WERI-Rb-1 (cell line): ENCODE measurements at regions not wholly inside any gene's neighbourhood (a gene's known extent, or its start where the extent isn't known, plus 50 kb on each side); places are given as distances from the start of the nearest gene placed in this dataset.

Experiments
- DNase-seq: peaks from one replicate; pipeline ENCODE4 v3.0.0-alpha.2; 2020
- H3K27ac ChIP-seq: fragments of 250-450 bp; sonication (Bioruptor Pico); 2 replicates; pipeline ENCODE4 v1.5.1; 2020; ENCODE audit warnings: mild to moderate bottlenecking, moderate library complexity
- H3K27me3 ChIP-seq: fragments of 250-450 bp; sonication (Bioruptor Pico); 2 replicates; pipeline ENCODE4 v1.5.1; 2021; ENCODE audit warnings: mild to moderate bottlenecking, low read depth, moderate library complexity; ENCODE audit not compliant: insufficient read depth, severe bottlenecking
- H3K36me3 ChIP-seq: fragments of 250-450 bp; sonication (Bioruptor Pico); 2 replicates; pipeline ENCODE4 v1.5.1; 2020; ENCODE audit warnings: mild to moderate bottlenecking, moderate library complexity
- H3K4me3 ChIP-seq: 2 replicates; pipeline ENCODE4 v1.5.1; 2011; ENCODE audit warnings: low read depth, mild to moderate bottlenecking, control low read depth, low read length
- H3K9me3 ChIP-seq: fragments of 250-450 bp; sonication (Bioruptor Pico); 2 replicates; pipeline ENCODE4 v1.5.1; 2021; ENCODE audit warnings: mild to moderate bottlenecking, moderate library complexity; ENCODE audit not compliant: severe bottlenecking
- CTCF ChIP-seq: IDR thresholded peaks from 2 replicates; pipeline ENCODE4 v1.5.1; 2011; ENCODE audit warnings: low read depth, mild to moderate bottlenecking, control low read depth, inconsistent platforms, low read length

DNA sequence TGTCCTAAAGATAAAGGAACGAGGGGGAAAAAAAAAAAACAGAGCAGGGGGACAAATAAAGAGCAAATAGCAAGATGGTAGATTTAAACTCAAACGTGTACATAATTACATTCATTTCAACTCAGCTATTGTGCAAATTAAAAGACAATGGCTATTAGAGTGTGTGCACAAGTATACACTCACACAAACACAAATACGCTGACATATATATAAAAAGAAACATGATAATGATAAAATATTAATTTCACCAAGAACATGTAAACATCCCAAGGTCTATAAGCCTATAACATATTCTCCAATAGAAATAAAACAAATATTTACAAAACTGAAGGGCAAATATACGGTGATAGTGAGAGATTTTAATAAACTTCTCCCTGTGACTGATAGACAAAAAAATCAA is 1354.9 kb upstream of the GJE1 start:
- no peak for DNase-seq
- no peak overlapping the region for H3K4me3 ChIP-seq
- no peaks in the 10 kb centered on the region for H3K27me3 ChIP-seq
- H3K36me3 ChIP-seq, result no peaks in the 10 kb centered on the region
- no peak for TF ChIP-seq CTCF
- H3K9me3 ChIP-seq, result no peaks in the 10 kb centered on the region
- H3K27ac ChIP-seq, result no peak overlapping the region

DNA sequence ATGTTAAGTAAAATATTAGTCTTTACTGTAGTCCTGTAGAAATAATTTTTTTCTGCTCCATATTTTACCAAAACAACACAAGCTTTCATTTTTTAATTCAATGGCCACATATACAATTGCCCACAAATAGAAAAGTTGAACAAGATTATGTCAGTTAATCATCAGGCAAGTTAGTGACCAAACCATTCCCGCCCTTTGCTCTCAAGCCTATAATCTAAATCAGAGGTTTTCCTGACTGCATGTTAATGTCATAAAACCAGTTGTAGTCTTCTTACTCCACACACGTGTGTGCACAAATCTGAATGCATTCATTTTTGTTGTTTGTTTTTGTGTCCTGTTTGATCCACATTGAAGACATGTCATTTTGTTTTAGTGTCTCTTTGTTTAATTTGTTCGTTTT is 1357.7 kb upstream of the GJE1 start:
- Histone ChIP-seq H3K4me3 (no peak overlapping the region), H3K36me3 (no peaks in the 10 kb centered on the region), H3K9me3 (no peaks in the 10 kb centered on the region), H3K27me3 (no peaks in the 10 kb centered on the region), H3K27ac (no peak overlapping the region)
- no peak for DNase-seq
- no peak for TF ChIP-seq CTCF

- Histone ChIP-seq H3K9me3 (no peaks in the 10 kb centered on the region), H3K27ac (no peak overlapping the region), H3K27me3 (no peaks in the 10 kb centered on the region), H3K36me3 (no peaks in the 10 kb centered on the region), H3K4me3 (no peak overlapping the region)
- no peak for TF ChIP-seq CTCF
- no peak for DNase-seq
Measured at GRCh38 chr6:140774080-140774505, 1358.6 kb upstream of the GJE1 start.

- no peak for TF ChIP-seq CTCF
- Histone ChIP-seq H3K9me3 (no peaks in the 10 kb centered on the region), H3K36me3 (no peaks in the 10 kb centered on the region), H3K27me3 (no peaks in the 10 kb centered on the region), H3K27ac (no peak overlapping the region), H3K4me3 (no peak overlapping the region)
- no peak for DNase-seq
Measured at GRCh38 chr6:140773276-140773675, 1359.4 kb upstream of the GJE1 start.

DNA sequence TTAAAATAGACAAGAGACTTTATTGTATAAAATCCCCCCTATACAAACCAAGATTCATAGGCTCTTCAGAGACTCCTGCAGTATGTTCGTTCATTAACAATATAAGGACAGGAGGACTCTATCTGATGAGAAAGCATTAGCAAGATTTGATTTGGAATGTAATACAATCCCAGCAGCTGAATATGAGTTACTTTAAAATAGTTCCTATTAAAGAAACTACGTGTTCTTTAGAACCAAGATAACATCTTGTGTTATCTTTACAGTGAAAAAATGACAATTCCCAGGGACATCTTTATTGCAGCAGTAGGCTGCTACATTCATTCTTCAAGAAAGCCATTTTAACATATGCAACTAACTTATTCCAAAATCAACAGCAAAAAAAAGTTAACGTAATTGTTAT is 1360.1 kb upstream of the GJE1 start:
- H3K27ac ChIP-seq, result no peak overlapping the region
- H3K36me3 ChIP-seq, result no peaks in the 10 kb centered on the region
- no peaks in the 10 kb centered on the region for H3K27me3 ChIP-seq
- H3K4me3 ChIP-seq, result no peak overlapping the region
- TF ChIP-seq CTCF, result no peak
- H3K9me3 ChIP-seq, result no peaks in the 10 kb centered on the region
- DNase-seq, result no peak

- H3K4me3 ChIP-seq, result no peak overlapping the region
- no peaks in the 10 kb centered on the region for H3K27me3 ChIP-seq
- no peak for TF ChIP-seq CTCF
- no peaks in the 10 kb centered on the region for H3K36me3 ChIP-seq
- no peak overlapping the region for H3K27ac ChIP-seq
- no peak for DNase-seq
- H3K9me3 ChIP-seq, result no peaks in the 10 kb centered on the region
Measured at GRCh38 chr6:140768133-140768532, 1364.6 kb upstream of the GJE1 start.
